Osteoblast (primary cell): ENCODE measurements at regions not wholly inside any gene's neighbourhood (a gene's known extent, or its start where the extent isn't known, plus 50 kb on each side); places are given as distances from the start of the nearest gene placed in this dataset.
A peak's percentile ranks its signal among the peaks of the same experiment; 100 is the strongest.

Source experiments
- DNase-seq: peaks from one replicate; pipeline ENCODE4 v3.0.0; 2011; ENCODE audit warnings: low spot score, mixed read lengths; ENCODE audit not compliant: insufficient read length; ENCODE audit errors: missing footprints
- H2AFZ ChIP-seq: 2 replicates; pipeline ENCODE4 v1.6.0; 2011; ENCODE audit warnings: mild to moderate bottlenecking, low read length
- H3K27ac ChIP-seq: 2 replicates; pipeline ENCODE4 v1.5.1; 2011; ENCODE audit warnings: mild to moderate bottlenecking, low read depth, low read length, moderate library complexity
- H3K27me3 ChIP-seq: 2 replicates; pipeline ENCODE4 v1.6.0; 2012; ENCODE audit warnings: mild to moderate bottlenecking, control low read depth, inconsistent platforms, low read length, moderate library complexity; ENCODE audit not compliant: insufficient read depth
- H3K36me3 ChIP-seq: 2 replicates; pipeline ENCODE4 v1.5.1; 2011; ENCODE audit warnings: mild to moderate bottlenecking, low read length, control low read depth, moderate library complexity; ENCODE audit not compliant: insufficient read depth
- H3K4me1 ChIP-seq: 2 replicates; pipeline ENCODE4 v1.5.1; 2011; ENCODE audit warnings: mild to moderate bottlenecking, low read length, control low read depth, moderate library complexity; ENCODE audit not compliant: insufficient read depth
- H3K4me2 ChIP-seq: 2 replicates; pipeline ENCODE4 v1.6.0; 2011; ENCODE audit warnings: mild to moderate bottlenecking, low read length; ENCODE audit not compliant: insufficient read depth
- H3K4me3 ChIP-seq: fragments of 200-600 bp; sonication (generic); 3 replicates; pipeline ENCODE4 v1.5.1; 2012; ENCODE audit warnings: mild to moderate bottlenecking, low read length, inconsistent platforms; ENCODE audit not compliant: insufficient read depth
- H3K79me2 ChIP-seq: 2 replicates; pipeline ENCODE4 v1.6.0; 2012; ENCODE audit warnings: mild to moderate bottlenecking, low read length, control low read depth, inconsistent platforms; ENCODE audit not compliant: insufficient read depth
- H3K9me3 ChIP-seq: 2 replicates; pipeline ENCODE4 v1.5.1; 2011; ENCODE audit warnings: low read depth, low read length, control low read depth
- H4K20me1 ChIP-seq: 2 replicates; pipeline ENCODE4 v1.6.0; 2012; ENCODE audit warnings: mild to moderate bottlenecking, low read length, control low read depth; ENCODE audit not compliant: insufficient read depth
- CTCF ChIP-seq: IDR thresholded peaks from 2 replicates; pipeline ENCODE4 v1.5.1; 2011; ENCODE audit warnings: mild to moderate bottlenecking, low read depth, low read length, moderate library complexity; ENCODE audit errors: extremely low read depth

GRCh38 chr19:5224480-5224879 is 116.1 kb downstream of the PTPRS start:
- no peak overlapping the region for H3K4me2 ChIP-seq

DNA sequence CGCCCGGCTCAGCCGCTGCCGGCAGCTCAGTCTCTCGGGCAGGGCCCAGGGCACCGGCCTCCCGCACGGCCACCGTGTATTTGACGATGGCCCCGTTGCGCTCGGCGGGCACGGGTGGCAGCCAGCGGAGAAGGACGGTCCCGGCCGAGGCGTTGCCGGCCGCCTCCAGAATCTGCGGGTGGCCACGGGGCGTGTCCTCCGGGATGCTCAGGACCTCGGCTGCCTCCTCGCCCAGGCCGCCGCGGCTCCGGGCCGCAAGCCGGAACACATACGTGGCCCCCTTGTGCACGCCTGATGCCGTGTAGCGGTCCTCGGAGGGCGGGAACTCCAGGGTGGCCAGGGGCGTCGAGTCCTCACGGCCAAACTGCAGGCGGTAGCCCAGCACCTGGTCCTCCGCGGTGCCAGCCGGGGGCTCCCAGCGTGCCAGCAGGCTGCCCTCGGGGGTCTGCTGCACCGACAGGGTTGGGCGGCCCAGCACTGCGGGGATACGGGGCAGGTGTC is 117.7 kb downstream of the PTPRS start:
- Histone ChIP-seq H2AFZ (no peak overlapping the region), H3K27ac (no peak overlapping the region), H3K4me3 (no peak overlapping the region), H3K4me1 (no peaks in the 10 kb centered on the region), H3K79me2 (no peaks in the 10 kb centered on the region), H3K9me3 (no peaks in the 10 kb centered on the region), H3K27me3 (no peaks in the 10 kb centered on the region), H4K20me1 (peaks cover 3% of the 10 kb centered on the region), H3K36me3 (peaks cover 39% of the 10 kb centered on the region), H3K4me2 (no peak overlapping the region)
- no peak for DNase-seq
- no peak for TF ChIP-seq CTCF

More at GRCh38 chr19:5224480-5224879, 116.1 kb downstream of the PTPRS start:
- Histone ChIP-seq H2AFZ (no peak overlapping the region), H3K4me1 (no peaks in the 10 kb centered on the region), H3K36me3 (peaks cover 23% of the 10 kb centered on the region), H3K27me3 (no peaks in the 10 kb centered on the region), H3K27ac (no peak overlapping the region), H3K9me3 (no peaks in the 10 kb centered on the region), H3K79me2 (no peaks in the 10 kb centered on the region), H3K4me3 (no peak overlapping the region), H4K20me1 (peaks cover 6% of the 10 kb centered on the region)
- no peak for DNase-seq
- no peak for TF ChIP-seq CTCF

- peaks cover 46% of the 10 kb centered on the region for H3K36me3 ChIP-seq
Observed at GRCh38 chr19:5222178-5222577, 118.4 kb downstream of the PTPRS start.

DNA sequence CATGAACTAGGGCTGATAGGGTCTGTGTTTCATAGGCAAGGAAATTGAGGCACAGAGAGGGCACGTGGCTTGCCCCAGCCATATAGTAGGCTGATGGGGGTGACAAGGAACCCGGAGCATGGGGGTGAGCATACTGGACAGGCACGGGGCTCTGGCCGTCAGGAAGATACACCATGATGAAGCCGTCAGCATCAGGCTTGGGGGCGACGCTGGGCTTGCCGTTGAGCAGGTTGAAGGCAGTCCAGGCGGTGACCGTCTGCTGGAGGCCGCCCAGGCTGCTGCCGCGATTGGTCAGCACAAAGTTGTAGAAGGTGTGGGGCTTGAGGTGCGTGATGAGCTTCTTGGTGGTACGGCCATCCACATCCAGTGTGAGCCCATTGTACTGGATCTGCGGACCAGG is 119.7 kb downstream of the PTPRS start:
- no peak overlapping the region for H3K4me2 ChIP-seq
- H3K4me3 ChIP-seq = no peak overlapping the region
- no peaks in the 10 kb centered on the region for H3K27me3 ChIP-seq
- H3K79me2 ChIP-seq = no peaks in the 10 kb centered on the region
- no peak overlapping the region for H2AFZ ChIP-seq
- H4K20me1 ChIP-seq = peaks cover 3% of the 10 kb centered on the region
- H3K36me3 ChIP-seq = peaks cover 58% of the 10 kb centered on the region
- no peak overlapping the region for H3K27ac ChIP-seq
- DNase-seq = peak; percentile 1
- no peak for TF ChIP-seq CTCF
- H3K4me1 ChIP-seq = no peaks in the 10 kb centered on the region
- no peaks in the 10 kb centered on the region for H3K9me3 ChIP-seq

More at GRCh38 chr19:5222178-5222577, 118.4 kb downstream of the PTPRS start:
- Histone ChIP-seq H3K27me3 (no peaks in the 10 kb centered on the region), H3K79me2 (no peaks in the 10 kb centered on the region), H3K27ac (no peak overlapping the region), H3K4me2 (no peak overlapping the region), H3K9me3 (no peaks in the 10 kb centered on the region), H3K4me1 (no peaks in the 10 kb centered on the region), H4K20me1 (peaks cover 3% of the 10 kb centered on the region), H2AFZ (no peak overlapping the region), H3K4me3 (no peak overlapping the region)
- DNase-seq = no peak
- TF ChIP-seq CTCF = no peak
